ENCODE measurements at regions not wholly inside any gene's neighbourhood (a gene's known extent, or its start where the extent isn't known, plus 50 kb on each side); places are given as distances from the start of the nearest gene placed in this dataset.

DNA sequence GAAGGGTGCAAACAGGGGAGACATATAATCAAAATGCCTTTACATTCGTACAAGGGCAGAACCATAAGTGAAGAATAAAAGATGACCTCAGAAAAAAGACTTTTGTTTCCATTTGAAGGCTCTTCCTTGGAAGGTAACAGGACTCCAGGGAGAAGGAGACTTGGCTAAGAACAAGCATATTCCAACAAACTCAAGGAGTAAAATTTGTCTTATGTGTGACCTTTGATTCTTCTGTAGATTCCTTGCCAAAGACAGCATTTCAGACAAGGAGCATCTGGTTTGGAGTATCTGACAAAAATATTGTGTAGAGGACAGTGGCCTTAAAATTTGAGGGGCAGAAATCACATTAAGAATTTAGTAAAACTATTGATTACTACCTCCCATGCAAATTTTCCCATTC lies 991.9 kb downstream of the FLRT2 start:
- TF ChIP-seq, protein P1, sequence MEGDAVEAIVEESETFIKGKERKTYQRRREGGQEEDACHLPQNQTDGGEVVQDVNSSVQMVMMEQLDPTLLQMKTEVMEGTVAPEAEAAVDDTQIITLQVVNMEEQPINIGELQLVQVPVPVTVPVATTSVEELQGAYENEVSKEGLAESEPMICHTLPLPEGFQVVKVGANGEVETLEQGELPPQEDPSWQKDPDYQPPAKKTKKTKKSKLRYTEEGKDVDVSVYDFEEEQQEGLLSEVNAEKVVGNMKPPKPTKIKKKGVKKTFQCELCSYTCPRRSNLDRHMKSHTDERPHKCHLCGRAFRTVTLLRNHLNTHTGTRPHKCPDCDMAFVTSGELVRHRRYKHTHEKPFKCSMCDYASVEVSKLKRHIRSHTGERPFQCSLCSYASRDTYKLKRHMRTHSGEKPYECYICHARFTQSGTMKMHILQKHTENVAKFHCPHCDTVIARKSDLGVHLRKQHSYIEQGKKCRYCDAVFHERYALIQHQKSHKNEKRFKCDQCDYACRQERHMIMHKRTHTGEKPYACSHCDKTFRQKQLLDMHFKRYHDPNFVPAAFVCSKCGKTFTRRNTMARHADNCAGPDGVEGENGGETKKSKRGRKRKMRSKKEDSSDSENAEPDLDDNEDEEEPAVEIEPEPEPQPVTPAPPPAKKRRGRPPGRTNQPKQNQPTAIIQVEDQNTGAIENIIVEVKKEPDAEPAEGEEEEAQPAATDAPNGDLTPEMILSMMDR (conservative IDR thresholded peaks at IDR 0.05): no peak
- no peak for TF ChIP-seq EZH2 (IDR thresholded peaks at IDR 0.05; ENCODE audit: low read depth)

Measured in PC-9 (cell line).